H9 (cell line): ENCODE measurements at regions not wholly inside any gene's neighbourhood (a gene's known extent, or its start where the extent isn't known, plus 50 kb on each side); places are given as distances from the start of the nearest gene placed in this dataset.

Experiments used
- DNase-seq: peaks from one replicate; pipeline ENCODE4 v3.0.0-alpha.2; 2017
- H2AFZ ChIP-seq: one replicate; pipeline ENCODE4 v1.6.1; 2013; ENCODE audit warnings: mild to moderate bottlenecking, low read length, control low read depth, moderate library complexity
- H2AK5ac ChIP-seq: 2 replicates; pipeline ENCODE4 v1.6.1; 2013; ENCODE audit warnings: low read length, control low read depth, mixed read lengths; ENCODE audit not compliant: insufficient read length
- H2BK120ac ChIP-seq: one replicate; pipeline ENCODE4 v1.6.1; 2013; ENCODE audit warnings: low read depth, mild to moderate bottlenecking, low read length, control low read depth, inconsistent platforms; ENCODE audit not compliant: poor library complexity, severe bottlenecking
- H2BK12ac ChIP-seq: 2 replicates; pipeline ENCODE4 v1.6.1; 2013; ENCODE audit warnings: low read length, control low read depth, mixed read lengths, low read depth; ENCODE audit not compliant: insufficient read length
- H2BK15ac ChIP-seq: 2 replicates; pipeline ENCODE4 v1.6.1; 2013; ENCODE audit warnings: low read depth, low read length, control low read depth
- H2BK20ac ChIP-seq: one replicate; pipeline ENCODE4 v1.6.1; 2013; ENCODE audit warnings: low read depth, mild to moderate bottlenecking, low read length, control low read depth, inconsistent platforms; ENCODE audit not compliant: poor library complexity, severe bottlenecking
- H2BK5ac ChIP-seq: 2 replicates; pipeline ENCODE4 v1.6.1; 2013; ENCODE audit warnings: low read length, control low read depth, mixed read lengths; ENCODE audit not compliant: insufficient read length
- H3K14ac ChIP-seq: 2 replicates; pipeline ENCODE4 v1.6.1; 2013; ENCODE audit warnings: low read length, control low read depth; ENCODE audit not compliant: insufficient read depth
- H3K18ac ChIP-seq: 2 replicates; pipeline ENCODE4 v1.6.1; 2013; ENCODE audit warnings: low read depth, mild to moderate bottlenecking, mixed read lengths, low read length, control low read depth; ENCODE audit not compliant: insufficient read length
- H3K23ac ChIP-seq: 2 replicates; pipeline ENCODE4 v1.6.1; 2013; ENCODE audit warnings: low read length, control low read depth, mixed read lengths, low read depth; ENCODE audit not compliant: insufficient read length
- H3K23me2 ChIP-seq: 2 replicates; pipeline ENCODE4 v1.6.1; 2013; ENCODE audit warnings: low read depth, mild to moderate bottlenecking, mixed read lengths, low read length, control low read depth; ENCODE audit not compliant: insufficient read length, poor library complexity, severe bottlenecking
- H3K27ac ChIP-seq: 2 replicates; pipeline ENCODE4 v1.5.1; 2013; ENCODE audit warnings: low read length, control low read depth, mixed read lengths, low read depth; ENCODE audit not compliant: insufficient read length
- H3K27me3 ChIP-seq: 2 replicates; pipeline ENCODE4 v1.6.1; 2013; ENCODE audit warnings: low read length, control low read depth, inconsistent platforms; ENCODE audit not compliant: insufficient read depth
- H3K4ac ChIP-seq: 2 replicates; pipeline ENCODE4 v1.6.1; 2013; ENCODE audit warnings: low read depth, mild to moderate bottlenecking, control low read depth, inconsistent platforms, low read length, moderate library complexity
- H3K4me1 ChIP-seq: 2 replicates; pipeline ENCODE4 v1.6.1; 2013; ENCODE audit warnings: low read length, control low read depth, inconsistent platforms; ENCODE audit not compliant: insufficient read depth
- H3K4me2 ChIP-seq: 2 replicates; pipeline ENCODE4 v1.6.1; 2013; ENCODE audit warnings: low read length, control low read depth, mixed read lengths; ENCODE audit not compliant: insufficient read length, insufficient read depth
- H3K56ac ChIP-seq: 2 replicates; pipeline ENCODE4 v1.6.1; 2013; ENCODE audit warnings: low read depth, mild to moderate bottlenecking, mixed read lengths, low read length, control low read depth; ENCODE audit not compliant: insufficient read length
- H3K79me1 ChIP-seq: 2 replicates; pipeline ENCODE4 v1.6.1; 2013; ENCODE audit warnings: low read depth, mild to moderate bottlenecking, moderate library complexity, low read length, control low read depth, inconsistent platforms; ENCODE audit not compliant: insufficient read depth, poor library complexity, severe bottlenecking
- H3K79me2 ChIP-seq: 2 replicates; pipeline ENCODE4 v1.6.1; 2013; ENCODE audit warnings: low read length, control low read depth, inconsistent platforms; ENCODE audit not compliant: insufficient read depth
- H3K9ac ChIP-seq: 2 replicates; pipeline ENCODE4 v1.6.1; 2013; ENCODE audit warnings: low read length, control low read depth, mixed read lengths; ENCODE audit not compliant: insufficient read length; ENCODE audit errors: extremely low read depth
- H3K9me3 ChIP-seq: one replicate; pipeline ENCODE4 v1.6.1; 2013; ENCODE audit warnings: low read depth, low read length, inconsistent platforms; ENCODE audit not compliant: control insufficient read depth
- H3T11ph ChIP-seq: one replicate; pipeline ENCODE4 v1.6.1; 2013; ENCODE audit warnings: mild to moderate bottlenecking, low read length, control low read depth, inconsistent platforms
- H4K20me1 ChIP-seq: one replicate; pipeline ENCODE4 v1.6.1; 2013; ENCODE audit not compliant: control insufficient read depth, insufficient read length, insufficient read depth
- H4K5ac ChIP-seq: 2 replicates; pipeline ENCODE4 v1.6.1; 2013; ENCODE audit warnings: low read depth, mild to moderate bottlenecking, mixed read lengths, low read length, control low read depth; ENCODE audit not compliant: insufficient read length
- H4K8ac ChIP-seq: replicated peaks from 2 replicates; pipeline ENCODE4 v1.6.1; 2013; ENCODE audit warnings: low read length, control low read depth, mixed read lengths, low read depth; ENCODE audit not compliant: insufficient read length
- H4K91ac ChIP-seq: 2 replicates; pipeline ENCODE4 v1.6.1; 2013; ENCODE audit warnings: low read depth, mild to moderate bottlenecking, moderate library complexity, mixed read lengths, low read length, control low read depth; ENCODE audit not compliant: insufficient read length
- H3K27ac Mint-ChIP-seq, 3 experiments: 2 replicates in 2 of 3; 3 replicates in 1 of 3; pipeline ENCODE4 v1.8.0; 2020 to 2021; ENCODE audit warnings: mixed read lengths in 3 of 3, mild to moderate bottlenecking in 1 of 3, moderate library complexity in 1 of 3
- H3K27me3 Mint-ChIP-seq: 2 replicates; pipeline ENCODE4 v1.8.0; 2021; ENCODE audit warnings: low read depth, mild to moderate bottlenecking, moderate library complexity, mixed read lengths
- H3K36me3 Mint-ChIP-seq, 3 experiments: 2 replicates in 2 of 3; 3 replicates in 1 of 3; pipeline ENCODE4 v1.8.0; 2020 to 2021; ENCODE audit warnings: low read depth in 3 of 3, mixed read lengths in 3 of 3; ENCODE audit not compliant: insufficient read depth in 1 of 3
- H3K4me1 Mint-ChIP-seq, 2 experiments: 2 replicates each; pipeline ENCODE4 v1.8.0; 2020; ENCODE audit warnings: mixed read lengths in 2 of 2
- H3K4me3 Mint-ChIP-seq, 2 experiments: 2 replicates in 1 of 2; 3 replicates in 1 of 2; pipeline ENCODE4 v1.8.0; 2020 to 2021; ENCODE audit warnings: mild to moderate bottlenecking in 2 of 2, mixed read lengths in 2 of 2, moderate library complexity in 1 of 2
- H3K9me3 Mint-ChIP-seq, 2 experiments: 2 replicates in 1 of 2; 3 replicates in 1 of 2; pipeline ENCODE4 v1.8.0; 2020; ENCODE audit warnings: mild to moderate bottlenecking in 2 of 2, mixed read lengths in 2 of 2, moderate library complexity in 1 of 2
- WGBS: extraction: QIAGEN DNeasy Blood & Tissue Kit; methylation state at CpG from one replicate; pipeline ENCODE4 v1.1.7; 2013; ENCODE audit warnings: missing lambda C conversion rate, low lambda C conversion rate, mixed read lengths; ENCODE audit not compliant: insufficient read length; ENCODE audit errors: extremely low coverage; 5-methylcytosine and 5-hydroxymethylcytosine counted together
- TF ChIP-seq, protein P1 (sequence below): fragments of 200-600 bp; sonication (generic); conservative IDR thresholded peaks from 3 replicates; pipeline ENCODE4 v1.8.0; 2021; ENCODE audit warnings: antibody characterized with exemption, mild to moderate bottlenecking

DNA sequence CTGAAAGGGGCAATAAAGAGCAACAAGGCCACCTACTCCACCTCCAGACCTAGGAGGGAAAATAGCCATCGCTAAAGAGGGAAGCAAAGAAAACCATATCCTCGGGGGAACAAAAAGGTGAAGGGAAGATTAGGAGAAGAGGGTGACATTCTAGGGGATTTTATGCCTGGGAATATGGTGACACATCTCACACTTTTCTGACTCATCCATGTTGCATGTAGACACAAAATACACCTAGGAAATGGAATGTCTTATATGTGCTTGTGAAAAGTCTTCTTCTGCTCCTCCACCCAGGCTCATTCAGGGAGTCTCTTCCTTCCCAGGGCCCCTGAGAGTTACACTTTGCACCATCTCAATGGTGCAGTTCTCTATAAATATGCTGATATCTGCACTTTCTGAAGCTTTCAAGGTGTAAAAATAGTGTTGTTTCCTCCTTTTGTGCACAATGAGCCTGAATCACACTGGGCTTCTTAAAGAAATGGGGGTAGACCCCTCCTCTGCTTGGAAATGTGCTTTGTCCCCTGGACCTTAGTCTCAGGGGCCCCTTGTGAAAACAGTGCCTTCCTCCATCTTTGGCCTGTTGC lies 195.9 kb downstream of the CYYR1 start:
- no peak overlapping the region for H3K4me2 ChIP-seq
- no peaks in the 10 kb centered on the region for H3K23me2 ChIP-seq
- no peak overlapping the region for H3K9ac ChIP-seq
- no peak overlapping the region for H2AK5ac ChIP-seq
- no CpG with 5 or more reads among the region's 2 CpGs for WGBS
- H2BK15ac ChIP-seq: no peak overlapping the region
- H3K79me2 ChIP-seq: no peaks in the 10 kb centered on the region
- H3K79me1 ChIP-seq: no peaks in the 10 kb centered on the region
- H3K9me3 ChIP-seq: no peaks in the 10 kb centered on the region
- H3K9me3 Mint-ChIP-seq: peaks cover 0 to 3% of the 10 kb centered on the region in 2 experiments; a peak in 1 of 5 replicates
- H3K23ac ChIP-seq: no peak overlapping the region
- H3K14ac ChIP-seq: no peak overlapping the region
- no peaks in the 10 kb centered on the region for H3K36me3 Mint-ChIP-seq
- no peaks in the 10 kb centered on the region for H3K27me3 Mint-ChIP-seq
- no peaks in the 10 kb centered on the region for H3K4me1 Mint-ChIP-seq
- no peak overlapping the region for H3K4ac ChIP-seq
- H2BK12ac ChIP-seq: no peak overlapping the region
- H3K56ac ChIP-seq: no peak overlapping the region
- H4K5ac ChIP-seq: no peak overlapping the region
- no peak overlapping the region for H2BK5ac ChIP-seq
- TF ChIP-seq, protein P1, sequence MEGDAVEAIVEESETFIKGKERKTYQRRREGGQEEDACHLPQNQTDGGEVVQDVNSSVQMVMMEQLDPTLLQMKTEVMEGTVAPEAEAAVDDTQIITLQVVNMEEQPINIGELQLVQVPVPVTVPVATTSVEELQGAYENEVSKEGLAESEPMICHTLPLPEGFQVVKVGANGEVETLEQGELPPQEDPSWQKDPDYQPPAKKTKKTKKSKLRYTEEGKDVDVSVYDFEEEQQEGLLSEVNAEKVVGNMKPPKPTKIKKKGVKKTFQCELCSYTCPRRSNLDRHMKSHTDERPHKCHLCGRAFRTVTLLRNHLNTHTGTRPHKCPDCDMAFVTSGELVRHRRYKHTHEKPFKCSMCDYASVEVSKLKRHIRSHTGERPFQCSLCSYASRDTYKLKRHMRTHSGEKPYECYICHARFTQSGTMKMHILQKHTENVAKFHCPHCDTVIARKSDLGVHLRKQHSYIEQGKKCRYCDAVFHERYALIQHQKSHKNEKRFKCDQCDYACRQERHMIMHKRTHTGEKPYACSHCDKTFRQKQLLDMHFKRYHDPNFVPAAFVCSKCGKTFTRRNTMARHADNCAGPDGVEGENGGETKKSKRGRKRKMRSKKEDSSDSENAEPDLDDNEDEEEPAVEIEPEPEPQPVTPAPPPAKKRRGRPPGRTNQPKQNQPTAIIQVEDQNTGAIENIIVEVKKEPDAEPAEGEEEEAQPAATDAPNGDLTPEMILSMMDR: no peak
- no peak overlapping the region for H4K8ac ChIP-seq
- no peak overlapping the region for H3K27ac ChIP-seq
- no peak for DNase-seq
- no peak overlapping the region for H3K18ac ChIP-seq
- no peak overlapping the region for H2AFZ ChIP-seq
- no peak overlapping the region for H4K91ac ChIP-seq
- H3T11ph ChIP-seq: no peak overlapping the region
- H3K4me1 ChIP-seq: no peaks in the 10 kb centered on the region
- no peak overlapping the region for H2BK120ac ChIP-seq
- H3K4me3 Mint-ChIP-seq: no peak overlapping the region
- H2BK20ac ChIP-seq: no peak overlapping the region
- no peaks in the 10 kb centered on the region for H3K27me3 ChIP-seq
- H3K27ac Mint-ChIP-seq: peak overlapping the region in 1 of 3 experiments; percentile 68; a peak in 1 of 7 replicates
- H4K20me1 ChIP-seq: no peaks in the 10 kb centered on the region
